Right lobe of liver (tissue), 6 donors: ENCODE measurements at regions not wholly inside any gene's neighbourhood (a gene's known extent, or its start where the extent isn't known, plus 50 kb on each side); places are given as distances from the start of the nearest gene placed in this dataset.
"Not testable (repeated sequence)": the region's sequence is repeated elsewhere in the genome, so short reads cannot be mapped to it uniquely, and the experiment has no call there.

ENCODE experiments used
- ATAC-seq, 4 donors: fragments of 200-7000 bp; cut with Tn5 transposase; one replicate each; pipeline ENCODE4 v1.9.1; 2020; ENCODE audit warnings: mild to moderate bottlenecking in 4 of 4, moderate library complexity in 4 of 4
- DNase-seq, 3 donors: peaks; one replicate each; pipeline ENCODE4 v3.0.0-alpha.2; 2020
- H3K27ac ChIP-seq, 3 donors: fragments of 200-600 bp; one replicate each; pipeline ENCODE4 v1.8.0; 2022
- H3K27me3 ChIP-seq, 2 donors: fragments of 200-600 bp; one replicate each; pipeline ENCODE4 v1.8.0; 2022
- H3K36me3 ChIP-seq, 4 donors: fragments of 200-600 bp; sonication (generic) in 1 of 4; one replicate each; pipeline versions ENCODE4 v1.5.1 to v1.8.0; 2017 to 2022; ENCODE audit warnings: control low read depth in 1 of 4
- H3K4me1 ChIP-seq, 4 donors: fragments of 200-600 bp; sonication (generic) in 1 of 4; one replicate each; pipeline versions ENCODE4 v1.5.1 to v1.8.0; 2017 to 2022; ENCODE audit warnings: control low read depth in 1 of 4
- H3K4me3 ChIP-seq, 3 donors: fragments of 200-600 bp; one replicate each; pipeline ENCODE4 v1.8.0; 2022
- H3K9me3 ChIP-seq, 4 donors: fragments of 200-600 bp; sonication (generic) in 1 of 4; one replicate each; pipeline versions ENCODE4 v1.5.1 to v1.8.0; 2017 to 2022; ENCODE audit warnings: control low read depth in 1 of 4
- WGBS: methylation state at CpG from one replicate; pipeline ENCODE4 v1.1.6; 2018; ENCODE audit warnings: low coverage, low lambda C conversion rate; ENCODE audit not compliant: insufficient coverage; ENCODE audit errors: missing lambda C conversion rate; 5-methylcytosine and 5-hydroxymethylcytosine counted together
- intact Hi-C, 2 donors: fragments of 100-400 bp; cut with DNase I; formaldehyde crosslinking; loops; one replicate each; pipeline versions ENCODE4 v1.11.2 to v1.14.1; 2022
- donor health status: DM: no; HTN: yes; CAD: no.
- donor health status: DM: no; HTN: no; CAD: no.
- donor health status: DM: no; HTN: no; CAD: no.
- donor health status: DM: no; HTN: yes; CAD: no.
- donor health status: DM: no; HTN: yes; CAD: no.

GRCh38 chr10:48102410-48103146 is 103.0 kb upstream of the FAM25C start:
- ATAC-seq, H3K27ac ChIP-seq, H3K36me3 ChIP-seq, H3K9me3 ChIP-seq, H3K4me1 ChIP-seq, DNase-seq, intact Hi-C loops, H3K4me3 ChIP-seq, H3K27me3 ChIP-seq: not testable (repeated sequence)
- WGBS, result no CpG with 5 or more reads among the region's 6 CpGs

GRCh38 chr10:48098854-48099253 is 99.3 kb upstream of the FAM25C start:
- intact Hi-C loops, DNase-seq, H3K36me3 ChIP-seq, H3K9me3 ChIP-seq, H3K27ac ChIP-seq, H3K4me3 ChIP-seq, H3K4me1 ChIP-seq, ATAC-seq, H3K27me3 ChIP-seq: not testable (repeated sequence)
- 71% methylated on average over 2 of the region's 5 CpGs for WGBS

- H3K27ac ChIP-seq, H3K36me3 ChIP-seq, H3K4me1 ChIP-seq, DNase-seq, intact Hi-C loops, H3K27me3 ChIP-seq, ATAC-seq, H3K4me3 ChIP-seq, H3K9me3 ChIP-seq: not testable (repeated sequence)
Observed at GRCh38 chr10:48090706-48091105, 91.1 kb upstream of the FAM25C start.

- intact Hi-C loops, H3K27ac ChIP-seq, H3K36me3 ChIP-seq, H3K4me1 ChIP-seq, DNase-seq, ATAC-seq, H3K27me3 ChIP-seq, H3K9me3 ChIP-seq, H3K4me3 ChIP-seq: not testable (repeated sequence)
- 82% methylated on average over 1 of the region's 1 CpG for WGBS
Observed at GRCh38 chr10:48088087-48088486, 88.5 kb upstream of the FAM25C start.

GRCh38 chr10:48084446-48084845 is 84.9 kb upstream of the FAM25C start:
- intact Hi-C loops, H3K36me3 ChIP-seq, H3K27me3 ChIP-seq, H3K9me3 ChIP-seq, DNase-seq, H3K27ac ChIP-seq, ATAC-seq, H3K4me3 ChIP-seq, H3K4me1 ChIP-seq: not testable (repeated sequence)
- WGBS, result no CpG with 5 or more reads among the region's 1 CpG

GRCh38 chr10:48071228-48071627 is 71.6 kb upstream of the FAM25C start:
- H3K27ac ChIP-seq, result not testable (repeated sequence)
- no CpG with 5 or more reads among the region's 2 CpGs for WGBS

GRCh38 chr10:48063944-48064625 is 64.5 kb upstream of the FAM25C start:
- H3K4me3 ChIP-seq, intact Hi-C loops, H3K27ac ChIP-seq, H3K27me3 ChIP-seq, H3K36me3 ChIP-seq, DNase-seq, H3K4me1 ChIP-seq, H3K9me3 ChIP-seq: not testable (repeated sequence)
- peak; percentile 100 for ATAC-seq
- no CpG with 5 or more reads among the region's 10 CpGs for WGBS

More at GRCh38 chr10:48071228-48071627, 71.6 kb upstream of the FAM25C start:
- ATAC-seq, H3K9me3 ChIP-seq, H3K4me1 ChIP-seq, intact Hi-C loops, DNase-seq, H3K27me3 ChIP-seq, H3K4me3 ChIP-seq, H3K36me3 ChIP-seq: not testable (repeated sequence)

- DNase-seq, H3K4me3 ChIP-seq, H3K4me1 ChIP-seq, ATAC-seq, H3K27me3 ChIP-seq, H3K9me3 ChIP-seq, H3K27ac ChIP-seq, H3K36me3 ChIP-seq, intact Hi-C loops: not testable (repeated sequence)
- WGBS, result 67% methylated on average over 3 of the region's 3 CpGs
Observed at GRCh38 chr10:48055395-48055794, 55.8 kb upstream of the FAM25C start.
